ENCODE measurements at regions not wholly inside any gene's neighbourhood (a gene's known extent, or its start where the extent isn't known, plus 50 kb on each side); places are given as distances from the start of the nearest gene placed in this dataset.

DNA sequence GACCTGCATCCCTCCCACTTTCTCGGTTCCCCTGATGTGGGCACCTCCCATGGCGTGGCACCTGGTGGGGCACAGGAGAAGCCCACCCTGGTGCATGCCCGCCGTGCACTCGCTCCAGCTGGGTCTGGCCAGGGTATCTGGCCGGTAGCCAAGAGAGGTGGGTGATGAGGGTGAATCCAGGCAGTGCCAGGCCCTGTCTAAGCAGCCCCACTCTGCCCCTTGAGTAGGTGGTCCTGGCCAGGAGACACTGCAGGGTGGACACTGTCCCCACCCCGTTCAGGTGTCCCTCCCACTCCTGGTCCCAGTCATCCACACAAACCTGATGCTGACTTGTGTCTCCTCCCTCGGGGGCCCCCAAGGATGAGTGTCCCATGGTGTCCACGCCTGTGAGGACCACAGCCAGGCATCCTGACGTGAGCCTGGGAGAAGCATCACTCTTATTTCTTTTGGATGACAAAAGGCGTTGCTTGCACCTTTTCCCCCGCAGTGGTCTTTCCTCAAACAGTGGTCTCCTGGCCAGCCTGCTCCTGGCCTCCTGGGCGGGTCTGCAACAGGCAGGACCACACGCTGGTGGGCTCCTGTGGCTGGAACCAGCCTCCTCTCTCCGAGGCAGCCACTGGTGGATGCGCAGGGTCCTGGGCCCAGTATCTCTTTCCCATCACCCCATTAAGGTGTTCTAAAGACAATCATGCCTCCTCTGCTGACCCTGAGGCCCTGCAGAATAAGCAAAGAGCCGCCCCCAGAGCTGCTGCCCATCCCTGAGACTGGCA lies 922.3 kb downstream of the BRD1 start:
- Histone ChIP-seq H3K4me1 (ENCODE audit: insufficient read depth, low read length) (no peaks in the 10 kb centered on the region), H3K27ac (ENCODE audit: low read length) (no peak overlapping the region), H4K20me1 (ENCODE audit: low read length) (no peaks in the 10 kb centered on the region), H3K79me2 (ENCODE audit: low read length) (no peaks in the 10 kb centered on the region), H3K9me2 (replicated peaks; ENCODE audit: low read length) (no peaks in the 10 kb centered on the region), H2AFZ (ENCODE audit: low read length) (no peak overlapping the region), H3K9me3 (ENCODE audit: low read length) (no peaks in the 10 kb centered on the region), H3K27me3 (ENCODE audit: low read length) (peaks cover 3% of the 10 kb centered on the region; the same call in 1 of the 2 replicates), H3K36me3 (ENCODE audit: low read depth, low read length) (no peaks in the 10 kb centered on the region), H3K9ac (ENCODE audit: low read length) (no peak overlapping the region), H3K4me2 (ENCODE audit: low read length) (no peak overlapping the region), H3K4me3 (ENCODE audit: low read length) (no peak overlapping the region), H3F3A (ENCODE audit: low read length, unreplicated experiment) (no peaks in the 10 kb centered on the region)
- TF ChIP-seq EZH2phosphoT487 (IDR thresholded peaks at IDR 0.05; ENCODE audit: borderline replicate concordance, low read length) (no peak), EZH2 (IDR thresholded peaks at IDR 0.05; ENCODE audit: low read length, unreplicated experiment) (no peak)
- TF ChIP-seq, protein P1, sequence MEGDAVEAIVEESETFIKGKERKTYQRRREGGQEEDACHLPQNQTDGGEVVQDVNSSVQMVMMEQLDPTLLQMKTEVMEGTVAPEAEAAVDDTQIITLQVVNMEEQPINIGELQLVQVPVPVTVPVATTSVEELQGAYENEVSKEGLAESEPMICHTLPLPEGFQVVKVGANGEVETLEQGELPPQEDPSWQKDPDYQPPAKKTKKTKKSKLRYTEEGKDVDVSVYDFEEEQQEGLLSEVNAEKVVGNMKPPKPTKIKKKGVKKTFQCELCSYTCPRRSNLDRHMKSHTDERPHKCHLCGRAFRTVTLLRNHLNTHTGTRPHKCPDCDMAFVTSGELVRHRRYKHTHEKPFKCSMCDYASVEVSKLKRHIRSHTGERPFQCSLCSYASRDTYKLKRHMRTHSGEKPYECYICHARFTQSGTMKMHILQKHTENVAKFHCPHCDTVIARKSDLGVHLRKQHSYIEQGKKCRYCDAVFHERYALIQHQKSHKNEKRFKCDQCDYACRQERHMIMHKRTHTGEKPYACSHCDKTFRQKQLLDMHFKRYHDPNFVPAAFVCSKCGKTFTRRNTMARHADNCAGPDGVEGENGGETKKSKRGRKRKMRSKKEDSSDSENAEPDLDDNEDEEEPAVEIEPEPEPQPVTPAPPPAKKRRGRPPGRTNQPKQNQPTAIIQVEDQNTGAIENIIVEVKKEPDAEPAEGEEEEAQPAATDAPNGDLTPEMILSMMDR (conservative IDR thresholded peaks at IDR 0.05; ENCODE audit: low read depth, low read length): no peak
- no TSS peak for BruUV-seq (replicated peaks)
- intact Hi-C loops (cut with micrococcal nuclease): no loop called here
- POLR2A ChIA-PET (ENCODE audit: unreplicated experiment): no interaction called here
- ATAC-seq (no peak), DNase-seq (no peak)
- CTCF ChIA-PET: no interaction called here

DNA sequence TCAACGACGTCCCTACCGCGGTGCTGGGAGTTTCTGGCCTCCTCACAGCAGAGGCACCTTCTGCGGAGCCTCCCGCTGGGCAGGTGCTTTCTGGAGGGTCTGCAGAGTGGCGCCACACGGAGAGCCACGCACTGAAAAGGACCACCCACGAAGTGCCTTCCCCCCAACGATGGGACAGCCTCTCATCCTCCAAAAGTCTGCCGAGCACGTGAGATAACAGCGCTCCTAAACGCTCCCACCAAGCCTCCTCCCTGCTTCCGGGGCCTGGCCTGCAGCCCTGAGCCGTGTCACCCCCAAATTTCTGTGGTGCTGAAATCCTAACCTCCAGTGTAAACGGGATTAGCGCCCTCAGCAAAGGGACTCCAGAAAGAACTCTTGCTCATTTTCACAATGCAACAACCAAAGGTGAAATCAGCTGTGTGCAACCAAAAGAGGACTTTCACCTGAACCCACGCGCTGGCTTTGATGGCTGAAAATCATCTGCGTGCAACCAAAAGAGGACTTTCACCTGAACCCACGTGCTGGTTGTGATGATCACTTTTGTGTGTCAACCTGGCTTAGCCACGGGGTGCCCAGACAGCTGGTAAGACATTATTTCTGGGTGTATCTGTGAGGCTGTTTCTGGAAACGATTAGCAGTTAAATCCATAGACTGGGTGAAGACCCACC lies 924.6 kb downstream of the BRD1 start:
- Histone ChIP-seq H3F3A (ENCODE audit: low read length, unreplicated experiment) (no peaks in the 10 kb centered on the region), H3K79me2 (ENCODE audit: low read length) (no peaks in the 10 kb centered on the region), H3K36me3 (ENCODE audit: low read depth, low read length) (no peaks in the 10 kb centered on the region), H2AFZ (ENCODE audit: low read length) (no peak overlapping the region), H3K4me3 (ENCODE audit: low read length) (no peak overlapping the region), H3K4me2 (ENCODE audit: low read length) (no peak overlapping the region), H3K27me3 (ENCODE audit: low read length) (peaks cover 3% of the 10 kb centered on the region; the same call in 1 of the 2 replicates), H3K9ac (ENCODE audit: low read length) (no peak overlapping the region), H3K9me3 (ENCODE audit: low read length) (no peaks in the 10 kb centered on the region), H3K4me1 (ENCODE audit: insufficient read depth, low read length) (no peaks in the 10 kb centered on the region), H3K27ac (ENCODE audit: low read length) (no peak overlapping the region), H3K9me2 (replicated peaks; ENCODE audit: low read length) (no peaks in the 10 kb centered on the region), H4K20me1 (ENCODE audit: low read length) (no peaks in the 10 kb centered on the region)
- ATAC-seq: no peak
- BruUV-seq (replicated peaks): no TSS peak
- intact Hi-C loops (cut with micrococcal nuclease): no loop called here
- no peak for DNase-seq
- POLR2A ChIA-PET (ENCODE audit: unreplicated experiment): no interaction called here
- CTCF ChIA-PET: no interaction called here
- TF ChIP-seq EZH2 (IDR thresholded peaks at IDR 0.05; ENCODE audit: low read length, unreplicated experiment) (no peak), EZH2phosphoT487 (IDR thresholded peaks at IDR 0.05; ENCODE audit: borderline replicate concordance, low read length) (no peak)
- TF ChIP-seq, protein P1 (conservative IDR thresholded peaks at IDR 0.05; ENCODE audit: low read depth, low read length): no peak

Measured in PC-3 (cell line).